Nephron progenitor cell (in vitro differentiated cells): ENCODE measurements at regions not wholly inside any gene's neighbourhood (a gene's known extent, or its start where the extent isn't known, plus 50 kb on each side); places are given as distances from the start of the nearest gene placed in this dataset.

Source experiments
- DNase-seq: peaks from one replicate; pipeline ENCODE4 v3.0.0; 2021
- H3K27ac Mint-ChIP-seq: 2 replicates; pipeline ENCODE4 v1.8.0; 2021; ENCODE audit warnings: mild to moderate bottlenecking, moderate library complexity, mixed read lengths
- H3K27me3 Mint-ChIP-seq: 2 replicates; pipeline ENCODE4 v1.8.0; 2021; ENCODE audit warnings: mild to moderate bottlenecking, low read depth, mixed read lengths; ENCODE audit not compliant: poor library complexity
- H3K36me3 Mint-ChIP-seq: 2 replicates; pipeline ENCODE4 v1.8.0; 2021; ENCODE audit warnings: low read depth, mixed read lengths
- H3K4me1 Mint-ChIP-seq: 2 replicates; pipeline ENCODE4 v1.8.0; 2021; ENCODE audit warnings: mixed read lengths
- H3K4me3 Mint-ChIP-seq: 2 replicates; pipeline ENCODE4 v1.8.0; 2021; ENCODE audit warnings: mild to moderate bottlenecking, moderate library complexity, mixed read lengths
- H3K9me3 Mint-ChIP-seq: 2 replicates; pipeline ENCODE4 v1.8.0; 2021; ENCODE audit warnings: mild to moderate bottlenecking, moderate library complexity, mixed read lengths
- CTCF ChIP-seq: fragments of 200-600 bp; sonication (generic); IDR thresholded peaks from 2 replicates; pipeline ENCODE4 v1.5.0; 2021; ENCODE audit warnings: antibody characterized with exemption

- H3K4me1 Mint-ChIP-seq, result peaks cover 5% of the 10 kb centered on the region
- peaks cover 22% of the 10 kb centered on the region for H3K9me3 Mint-ChIP-seq
- no peak overlapping the region for H3K4me3 Mint-ChIP-seq
- no peak for TF ChIP-seq CTCF
- no peak overlapping the region for H3K27ac Mint-ChIP-seq
- peaks cover 10% of the 10 kb centered on the region for H3K27me3 Mint-ChIP-seq
- H3K36me3 Mint-ChIP-seq, result no peaks in the 10 kb centered on the region
- no peak for DNase-seq
These were observed 429.9 kb downstream of the NPHP4 start for GRCh38 chr1:5562331-5562730.

GRCh38 chr1:5559078-5559477 lies 433.1 kb downstream of the NPHP4 start:
- peaks cover 11% of the 10 kb centered on the region for H3K27me3 Mint-ChIP-seq
- H3K4me3 Mint-ChIP-seq, result no peak overlapping the region
- H3K27ac Mint-ChIP-seq, result no peak overlapping the region
- H3K9me3 Mint-ChIP-seq, result peaks cover 33% of the 10 kb centered on the region
- no peaks in the 10 kb centered on the region for H3K36me3 Mint-ChIP-seq
- no peak for TF ChIP-seq CTCF
- no peaks in the 10 kb centered on the region for H3K4me1 Mint-ChIP-seq
- DNase-seq, result no peak

GRCh38 chr1:5555853-5556252 lies 436.4 kb downstream of the NPHP4 start:
- no peaks in the 10 kb centered on the region for H3K4me1 Mint-ChIP-seq
- no peak for TF ChIP-seq CTCF
- peak overlapping the region; percentile 32 for H3K27ac Mint-ChIP-seq

GRCh38 chr1:5554784-5555183 lies 437.4 kb downstream of the NPHP4 start:
- no peaks in the 10 kb centered on the region for H3K4me1 Mint-ChIP-seq
- TF ChIP-seq CTCF, result no peak
- H3K27me3 Mint-ChIP-seq, result peaks cover 16% of the 10 kb centered on the region
- H3K9me3 Mint-ChIP-seq, result peaks cover 42% of the 10 kb centered on the region
- H3K36me3 Mint-ChIP-seq, result no peaks in the 10 kb centered on the region
- DNase-seq, result no peak
- no peak overlapping the region for H3K27ac Mint-ChIP-seq
- no peak overlapping the region for H3K4me3 Mint-ChIP-seq

More at GRCh38 chr1:5555853-5556252, 436.4 kb downstream of the NPHP4 start:
- DNase-seq, result no peak
- H3K4me3 Mint-ChIP-seq, result no peak overlapping the region
- H3K36me3 Mint-ChIP-seq, result no peaks in the 10 kb centered on the region
- peaks cover 16% of the 10 kb centered on the region for H3K27me3 Mint-ChIP-seq
- H3K9me3 Mint-ChIP-seq, result peaks cover 37% of the 10 kb centered on the region

- H3K36me3 Mint-ChIP-seq, result no peaks in the 10 kb centered on the region
- H3K9me3 Mint-ChIP-seq, result peaks cover 40% of the 10 kb centered on the region
- no peak overlapping the region for H3K27ac Mint-ChIP-seq
- no peak for DNase-seq
- peaks cover 19% of the 10 kb centered on the region for H3K27me3 Mint-ChIP-seq
- no peak for TF ChIP-seq CTCF
- H3K4me1 Mint-ChIP-seq, result no peaks in the 10 kb centered on the region
- H3K4me3 Mint-ChIP-seq, result no peak overlapping the region
These were observed 438.1 kb downstream of the NPHP4 start for GRCh38 chr1:5554111-5554510.

DNA sequence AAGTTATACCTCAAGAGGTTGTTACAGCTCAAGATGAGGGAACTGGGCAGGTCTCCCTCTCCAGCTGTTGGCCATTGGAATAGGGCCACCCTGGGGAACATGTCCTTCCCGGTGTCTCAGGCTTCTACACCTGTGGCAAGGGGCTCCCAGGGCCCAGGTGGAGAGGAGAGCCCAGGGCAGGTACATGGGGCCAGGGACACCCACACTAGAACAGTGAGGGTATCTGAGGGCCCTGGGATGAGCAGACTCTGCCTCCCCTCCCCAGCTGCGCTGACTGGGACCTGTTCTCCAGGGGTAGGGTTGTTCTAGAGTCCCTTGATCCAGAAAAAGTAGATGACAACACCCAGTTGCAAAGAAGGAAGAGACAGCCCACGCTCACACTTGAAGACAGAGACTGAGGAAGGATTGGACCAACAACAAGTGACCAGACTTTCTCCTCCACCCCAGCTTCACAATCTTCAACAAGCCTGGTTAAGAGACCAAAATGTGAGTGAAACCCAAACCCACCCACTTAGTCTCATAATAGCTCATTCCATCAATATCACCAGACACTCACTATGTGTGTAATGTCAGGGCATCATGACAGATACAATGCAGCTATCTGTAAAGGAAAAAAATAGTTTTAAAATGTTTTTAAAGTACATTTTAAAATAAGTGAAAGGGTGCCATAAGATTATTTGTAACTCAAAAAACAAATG lies 439.3 kb downstream of the NPHP4 start:
- DNase-seq, result no peak
- no peak overlapping the region for H3K27ac Mint-ChIP-seq
- H3K4me3 Mint-ChIP-seq, result no peak overlapping the region
- no peak for TF ChIP-seq CTCF
- H3K9me3 Mint-ChIP-seq, result peaks cover 32% of the 10 kb centered on the region
- peaks cover 10% of the 10 kb centered on the region for H3K4me1 Mint-ChIP-seq
- peaks cover 24% of the 10 kb centered on the region for H3K27me3 Mint-ChIP-seq
- H3K36me3 Mint-ChIP-seq, result no peaks in the 10 kb centered on the region
